Body of pancreas (tissue), 4 donors: ENCODE measurements at regions not wholly inside any gene's neighbourhood (a gene's known extent, or its start where the extent isn't known, plus 50 kb on each side); places are given as distances from the start of the nearest gene placed in this dataset.

ENCODE experiments used
- CTCF ChIP-seq, 7 experiments: fragments of 450-650 bp in 4 of 7; fragments of 200-600 bp in 3 of 7; sonication (generic) in 3 of 7; IDR thresholded peaks; one replicate each; pipeline ENCODE4 v1.5.1; 2016 to 2019; ENCODE audit warnings: antibody characterized with exemption in 7 of 7
- POLR2A ChIP-seq, 3 donors: fragments of 450-650 bp; IDR thresholded peaks; one replicate each; pipeline ENCODE4 v1.6.1; 2016; ENCODE audit warnings: antibody characterized with exemption in 3 of 3, mild to moderate bottlenecking in 2 of 3

GRCh38 chr6:747921-748320 lies 55.0 kb upstream of the EXOC2 start:
- TF ChIP-seq POLR2A (IDR thresholded peaks at IDR 0.05), result no peak
- TF ChIP-seq CTCF (IDR thresholded peaks at IDR 0.05), result no peak
